Brain pericyte (primary cell): ENCODE measurements at regions not wholly inside any gene's neighbourhood (a gene's known extent, or its start where the extent isn't known, plus 50 kb on each side); places are given as distances from the start of the nearest gene placed in this dataset.

ENCODE experiments used
- DNase-seq: peaks from one replicate; pipeline ENCODE4 v3.0.0-alpha.2; 2012; ENCODE audit warnings: low read depth, low spot score

- DNase-seq, result no peak
Measured at GRCh38 chr5:103463261-103463660, 99.3 kb downstream of the NUDT12 start.

DNA sequence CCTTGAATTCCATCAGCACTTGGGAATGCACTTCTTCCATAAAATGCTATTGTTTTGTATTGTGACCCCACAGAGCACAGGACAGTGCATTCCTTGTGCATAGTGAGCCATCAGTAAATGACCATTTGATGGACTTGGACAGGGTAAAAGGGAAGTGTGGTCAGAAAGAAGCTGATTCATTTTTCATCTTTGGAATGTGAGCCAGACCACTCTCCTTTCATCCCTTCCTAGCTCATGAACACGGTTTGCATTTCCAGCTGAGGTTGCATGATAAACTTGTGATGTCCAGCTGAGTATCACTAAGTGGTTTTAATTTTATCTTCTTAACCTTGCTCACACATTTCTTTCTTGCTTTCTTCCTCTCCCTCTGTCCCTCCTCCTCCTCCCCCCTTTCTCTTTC is 101.3 kb downstream of the NUDT12 start:
- no peak for DNase-seq

DNA sequence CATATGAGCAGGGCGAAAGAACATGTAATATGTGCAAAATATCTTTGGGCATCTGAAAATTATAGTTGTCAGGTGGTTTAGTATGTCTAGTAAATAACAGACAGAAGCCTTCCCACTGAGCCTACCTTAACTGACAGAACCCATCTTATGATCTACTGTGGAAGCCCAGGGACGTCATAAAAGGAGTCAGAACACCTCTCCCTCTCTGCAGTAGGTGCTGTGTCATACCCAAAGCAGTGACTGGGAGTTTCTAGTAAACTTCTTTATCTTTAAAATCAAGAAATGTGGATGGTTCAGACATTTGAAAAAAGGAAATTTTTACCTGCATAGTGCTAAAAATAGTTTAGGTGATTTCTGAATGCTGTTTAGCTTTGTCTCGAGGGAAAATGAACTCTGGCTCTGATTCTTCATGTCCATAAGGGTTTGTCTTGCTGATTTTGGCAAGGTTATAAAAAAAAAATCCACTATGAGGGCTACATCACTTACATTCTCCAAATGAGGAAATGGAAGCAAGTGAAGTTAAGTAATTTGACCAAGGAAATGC is 104.0 kb downstream of the NUDT12 start:
- no peak for DNase-seq

DNA sequence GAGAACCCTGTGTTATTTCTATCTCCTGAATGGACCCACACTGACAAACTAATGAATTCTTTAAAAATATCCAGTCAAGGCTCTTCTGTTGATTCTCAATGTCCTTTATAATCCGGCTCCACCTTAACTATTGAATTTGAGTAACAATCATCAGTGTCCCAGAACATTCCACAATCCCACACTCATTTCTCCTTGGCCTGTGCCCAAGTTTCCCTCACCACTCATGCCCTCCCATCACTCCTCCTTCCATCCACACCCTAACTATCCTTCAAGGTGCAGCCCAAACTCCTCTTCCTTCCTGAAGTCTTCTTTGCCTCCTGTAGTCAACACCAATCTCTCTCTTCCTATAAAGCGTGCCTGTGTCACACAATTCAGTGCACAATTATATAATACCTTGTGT is 106.1 kb downstream of the NUDT12 start:
- DNase-seq, result no peak

- DNase-seq, result no peak
Measured at GRCh38 chr5:103455796-103456195, 106.8 kb downstream of the NUDT12 start.

DNA sequence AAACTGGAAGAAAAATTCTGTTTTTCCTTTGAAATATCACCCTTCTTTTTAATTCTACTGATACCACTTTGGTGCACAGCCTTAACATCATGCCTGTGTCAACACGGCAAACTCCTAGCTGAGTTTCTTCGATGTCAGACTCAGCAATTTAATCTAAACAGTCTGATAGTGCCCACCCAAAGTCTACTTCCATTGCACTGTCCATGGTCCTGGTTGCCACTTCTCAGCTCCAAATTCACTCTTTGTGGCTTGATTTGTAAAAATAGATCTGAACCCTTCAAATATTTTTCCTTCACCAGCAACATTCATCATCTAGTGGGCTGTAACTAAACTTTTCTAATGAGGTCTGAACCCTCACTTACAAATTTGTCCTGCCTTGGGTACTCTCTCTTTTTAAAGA is 107.8 kb downstream of the NUDT12 start:
- DNase-seq, result no peak

DNA sequence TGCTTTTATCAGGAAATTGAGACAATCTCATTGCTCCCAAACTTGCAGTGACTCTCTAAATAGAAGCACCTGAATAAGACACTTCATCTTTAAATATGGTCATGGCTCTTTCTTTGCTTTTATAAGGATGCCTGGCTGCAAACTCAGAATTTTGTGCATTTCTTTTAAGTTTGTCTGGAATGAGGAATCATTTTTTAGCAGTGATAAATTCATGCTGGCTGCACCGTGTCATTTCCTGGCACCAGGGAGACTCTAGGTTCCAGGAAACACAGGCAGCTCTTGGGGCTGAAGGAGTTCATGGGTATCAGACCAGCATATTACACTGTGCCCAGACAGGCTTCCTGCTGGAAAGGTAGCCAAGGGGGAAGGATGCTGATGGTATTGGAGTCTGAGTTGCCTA is 109.9 kb downstream of the NUDT12 start:
- DNase-seq, result no peak

DNA sequence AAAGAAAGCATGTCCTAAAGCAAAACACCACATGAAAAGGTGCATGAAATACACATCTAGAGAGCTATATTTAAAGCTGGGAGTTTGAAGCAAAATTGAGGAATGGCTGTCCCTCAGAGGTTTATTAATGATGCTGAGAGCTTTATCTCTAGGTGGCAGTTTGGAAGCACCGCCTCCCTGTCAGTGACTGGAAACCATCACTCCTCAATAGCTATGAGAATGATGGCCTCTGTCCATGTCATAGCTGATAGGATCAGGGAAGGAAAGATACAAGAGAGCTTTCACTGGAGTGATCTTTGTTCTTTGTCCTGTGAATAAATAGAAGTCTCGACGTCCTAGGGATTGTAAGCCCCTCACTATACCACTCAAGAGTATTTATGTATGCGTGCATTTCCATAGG is 110.5 kb downstream of the NUDT12 start:
- DNase-seq, result no peak

DNA sequence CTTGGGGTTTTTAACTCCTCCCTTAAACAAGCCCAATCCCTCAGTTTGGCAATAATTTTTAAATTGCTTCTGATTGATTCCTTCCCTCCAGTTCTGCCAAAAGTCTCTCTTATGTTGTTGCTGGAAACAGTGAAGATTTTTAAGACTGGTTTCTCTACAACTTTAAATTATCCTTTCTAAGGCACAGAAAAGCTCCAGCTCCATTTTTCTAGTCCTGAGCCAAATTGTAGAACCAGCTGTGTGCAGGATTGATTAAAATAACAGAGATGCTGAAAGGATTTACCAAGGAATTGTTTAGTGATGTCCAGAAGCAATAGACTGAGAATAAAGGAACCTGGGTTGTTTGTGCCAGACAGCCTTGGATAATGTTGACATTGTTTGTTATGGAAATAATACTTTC is 111.3 kb downstream of the NUDT12 start:
- DNase-seq, result no peak

DNA sequence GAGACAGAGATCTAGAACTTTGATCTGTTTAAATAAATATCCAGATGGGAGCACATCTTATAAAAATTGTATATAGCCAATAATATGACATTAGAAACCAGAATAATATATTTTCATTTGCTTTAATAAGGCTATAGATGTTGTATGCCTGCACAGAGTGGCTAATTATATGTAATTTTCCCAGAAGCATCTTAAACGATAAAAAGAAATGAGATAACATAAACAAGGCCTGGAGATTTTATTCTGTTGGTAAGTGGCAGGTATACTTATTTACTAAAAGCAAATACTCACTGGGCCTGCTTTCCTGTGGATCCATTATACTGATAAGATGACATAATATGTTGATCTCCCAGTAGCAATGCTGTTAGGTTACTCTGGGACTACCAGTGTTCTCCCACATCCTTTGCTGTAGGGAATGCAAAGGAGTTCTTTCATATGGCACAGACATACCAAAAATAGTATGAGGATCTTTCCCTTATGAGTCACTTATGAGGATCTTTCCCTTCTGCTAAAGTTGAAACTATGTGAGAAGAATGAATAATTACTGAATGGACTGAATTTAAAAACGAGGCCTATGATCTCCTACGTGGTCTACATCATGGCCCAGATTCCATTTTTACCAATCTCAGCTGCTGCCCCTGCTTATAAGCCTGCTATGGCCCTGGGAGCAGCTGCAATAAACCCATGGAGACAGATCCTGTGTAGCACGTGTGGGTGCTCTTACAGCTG is 112.1 kb downstream of the NUDT12 start:
- DNase-seq, result no peak

- no peak for DNase-seq
Measured at GRCh38 chr5:103446813-103447212, 115.8 kb downstream of the NUDT12 start.

- peak; percentile 84 for DNase-seq
Measured at GRCh38 chr5:103445426-103446035, 117.1 kb downstream of the NUDT12 start.

GRCh38 chr5:103444333-103445038 is 118.1 kb downstream of the NUDT12 start:
- DNase-seq, result no peak

DNA sequence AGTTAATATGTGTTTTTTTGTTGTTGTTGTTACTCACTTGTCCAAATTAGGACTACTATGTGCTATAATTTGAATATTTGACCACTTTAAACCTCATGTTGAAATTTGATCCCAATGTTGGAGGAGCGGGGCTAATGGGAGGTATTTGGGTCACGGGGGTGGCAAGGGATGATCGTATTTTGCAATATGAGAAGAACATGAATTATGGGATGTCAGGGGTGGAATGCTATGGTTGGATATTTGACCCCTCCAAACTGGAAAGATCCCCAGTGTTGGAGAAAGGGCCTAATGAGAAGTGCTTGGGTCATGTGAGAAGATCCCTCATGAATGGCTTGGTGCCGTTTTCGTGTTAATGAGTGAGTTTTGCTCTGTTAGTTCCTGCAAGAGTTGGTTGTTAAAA is 119.8 kb downstream of the NUDT12 start:
- DNase-seq, result no peak

- DNase-seq, result no peak
Measured at GRCh38 chr5:103441523-103441922, 121.1 kb downstream of the NUDT12 start.

- DNase-seq, result no peak
Measured at GRCh38 chr5:103439007-103439406, 123.6 kb downstream of the NUDT12 start.

DNA sequence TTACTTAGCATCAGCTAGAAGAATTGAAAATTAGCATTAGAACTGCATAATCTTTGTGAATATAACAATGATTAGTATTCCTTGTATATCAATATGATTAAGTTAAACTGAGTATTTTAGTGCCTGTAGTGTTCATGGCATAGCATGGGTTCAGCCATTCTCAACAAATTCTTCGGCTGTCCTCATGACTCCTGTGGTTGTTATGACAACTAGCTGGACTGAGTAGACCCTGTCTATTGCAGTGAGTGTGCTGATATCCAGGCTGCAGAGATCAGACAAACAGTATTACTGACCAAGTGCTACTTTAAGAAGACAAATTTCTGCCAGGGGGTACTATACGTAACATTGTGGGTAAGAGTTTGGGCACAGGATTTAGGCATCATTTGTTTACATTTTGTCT is 125.9 kb downstream of the NUDT12 start:
- DNase-seq, result no peak

GRCh38 chr5:103436112-103436511 is 126.5 kb downstream of the NUDT12 start:
- no peak for DNase-seq

DNA sequence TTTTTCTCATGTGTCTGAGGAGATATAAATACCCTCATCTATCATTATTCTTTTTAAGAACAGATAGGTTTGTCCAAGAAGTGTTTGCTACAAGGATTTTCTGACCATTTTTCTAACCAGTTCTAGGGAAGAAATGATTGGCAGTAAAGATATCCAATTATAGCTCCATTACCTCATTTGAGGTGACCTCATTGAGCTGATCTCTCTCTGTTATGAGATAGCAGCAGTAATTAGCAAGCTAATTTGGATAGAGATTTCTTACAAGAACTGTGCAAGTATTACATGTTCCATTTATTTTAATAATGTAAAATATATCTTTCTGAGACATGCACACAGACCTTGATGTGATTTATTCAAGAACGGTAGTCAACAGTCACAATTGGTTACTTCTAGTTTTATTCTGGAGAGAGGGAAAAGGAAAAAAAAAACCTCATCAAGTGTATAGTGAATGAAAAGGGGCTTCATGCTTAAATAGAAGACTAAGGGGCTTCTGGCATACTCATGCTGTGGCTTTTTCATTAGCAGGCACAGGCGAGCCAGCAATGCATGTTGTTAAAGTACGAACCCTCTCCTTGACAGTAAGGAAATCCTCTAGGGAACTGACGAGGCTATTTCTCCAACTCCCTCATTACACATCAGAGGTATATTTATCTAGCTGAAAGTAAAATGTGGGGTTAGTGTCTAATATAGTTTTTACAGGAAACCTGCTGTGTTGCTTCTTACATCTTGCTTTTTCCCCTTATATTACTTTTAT is 127.3 kb downstream of the NUDT12 start:
- DNase-seq, result no peak

- no peak for DNase-seq
Measured at GRCh38 chr5:103434057-103434456, 128.5 kb downstream of the NUDT12 start.

GRCh38 chr5:103433211-103433610 is 129.4 kb downstream of the NUDT12 start:
- DNase-seq, result no peak

GRCh38 chr5:103428923-103429322 is 133.7 kb downstream of the NUDT12 start:
- DNase-seq, result no peak
